ENCODE measurements at regions not wholly inside any gene's neighbourhood (a gene's known extent, or its start where the extent isn't known, plus 50 kb on each side); places are given as distances from the start of the nearest gene placed in this dataset.

DNA sequence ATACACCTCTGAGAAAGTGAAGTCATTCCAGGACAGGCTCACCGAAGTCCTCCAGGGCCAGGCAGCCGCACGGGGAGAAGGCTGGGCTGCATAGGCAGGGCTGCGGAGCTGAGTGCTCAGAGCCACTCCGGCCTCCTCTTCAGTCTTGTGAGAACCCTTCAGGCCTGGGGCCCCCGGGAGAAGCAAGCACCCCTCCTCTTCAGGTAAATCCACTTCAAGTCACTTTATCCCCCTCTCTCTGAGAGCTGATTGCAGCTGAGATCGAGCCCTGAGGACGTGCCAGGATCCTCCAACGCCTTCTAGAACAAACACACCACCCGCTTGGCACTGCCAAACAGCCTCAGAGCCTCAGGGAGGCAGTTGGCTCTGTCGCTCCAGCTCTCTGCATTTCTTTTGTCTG, 1526.3 kb downstream of the BRD1 start:
- ChIA-PET POLR2A (no interaction called here), CTCF (no interaction called here)
- intact Hi-C loops (cut with micrococcal nuclease; ENCODE audit: unreplicated experiment) = no loop called here
- ATAC-seq = no peak
- Histone ChIP-seq H3K27ac (ENCODE audit: low read length) (no peak overlapping the region), H3K36me3 (ENCODE audit: control insufficient read depth, insufficient read depth, low read length) (no peaks in the 10 kb centered on the region), H3K4me1 (ENCODE audit: control insufficient read depth, insufficient read depth, low read length) (no peaks in the 10 kb centered on the region), H3K27me3 (ENCODE audit: control insufficient read depth, insufficient read depth, low read length) (no peaks in the 10 kb centered on the region; the same call in 1 of the 2 replicates), H3K9me3 (ENCODE audit: control insufficient read depth, insufficient read depth, low read depth, low read length) (no peaks in the 10 kb centered on the region), H3K4me3 (ENCODE audit: low read depth in 2 of 2, low read length in 2 of 2) (no peak overlapping the region)
- in situ Hi-C loops (cut with HindIII; ENCODE audit: low pct_unique_long_range_greater_than_20kb, low sequenced_read_pairs) = no loop called here
- BruUV-seq (replicated peaks) = no TSS peak
- no peak for TF ChIP-seq POLR2AphosphoS5 (IDR thresholded peaks at IDR 0.05; ENCODE audit: low read depth, low read length)
- TF ChIP-seq SIN3A (IDR thresholded peaks at IDR 0.05; ENCODE audit: borderline replicate concordance, insufficient read depth, low read depth, low read length) = no peak
- TF ChIP-seq, protein P1, sequence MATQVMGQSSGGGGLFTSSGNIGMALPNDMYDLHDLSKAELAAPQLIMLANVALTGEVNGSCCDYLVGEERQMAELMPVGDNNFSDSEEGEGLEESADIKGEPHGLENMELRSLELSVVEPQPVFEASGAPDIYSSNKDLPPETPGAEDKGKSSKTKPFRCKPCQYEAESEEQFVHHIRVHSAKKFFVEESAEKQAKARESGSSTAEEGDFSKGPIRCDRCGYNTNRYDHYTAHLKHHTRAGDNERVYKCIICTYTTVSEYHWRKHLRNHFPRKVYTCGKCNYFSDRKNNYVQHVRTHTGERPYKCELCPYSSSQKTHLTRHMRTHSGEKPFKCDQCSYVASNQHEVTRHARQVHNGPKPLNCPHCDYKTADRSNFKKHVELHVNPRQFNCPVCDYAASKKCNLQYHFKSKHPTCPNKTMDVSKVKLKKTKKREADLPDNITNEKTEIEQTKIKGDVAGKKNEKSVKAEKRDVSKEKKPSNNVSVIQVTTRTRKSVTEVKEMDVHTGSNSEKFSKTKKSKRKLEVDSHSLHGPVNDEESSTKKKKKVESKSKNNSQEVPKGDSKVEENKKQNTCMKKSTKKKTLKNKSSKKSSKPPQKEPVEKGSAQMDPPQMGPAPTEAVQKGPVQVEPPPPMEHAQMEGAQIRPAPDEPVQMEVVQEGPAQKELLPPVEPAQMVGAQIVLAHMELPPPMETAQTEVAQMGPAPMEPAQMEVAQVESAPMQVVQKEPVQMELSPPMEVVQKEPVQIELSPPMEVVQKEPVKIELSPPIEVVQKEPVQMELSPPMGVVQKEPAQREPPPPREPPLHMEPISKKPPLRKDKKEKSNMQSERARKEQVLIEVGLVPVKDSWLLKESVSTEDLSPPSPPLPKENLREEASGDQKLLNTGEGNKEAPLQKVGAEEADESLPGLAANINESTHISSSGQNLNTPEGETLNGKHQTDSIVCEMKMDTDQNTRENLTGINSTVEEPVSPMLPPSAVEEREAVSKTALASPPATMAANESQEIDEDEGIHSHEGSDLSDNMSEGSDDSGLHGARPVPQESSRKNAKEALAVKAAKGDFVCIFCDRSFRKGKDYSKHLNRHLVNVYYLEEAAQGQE (IDR thresholded peaks at IDR 0.05; ENCODE audit: insufficient read depth in 1 of 2, low read depth in 2 of 2, low read length in 1 of 2) = no peak
- TF ChIP-seq TCF7L2 (IDR thresholded peaks at IDR 0.05; ENCODE audit: low read depth, low read length) = no peak
- TF ChIP-seq, protein P2, sequence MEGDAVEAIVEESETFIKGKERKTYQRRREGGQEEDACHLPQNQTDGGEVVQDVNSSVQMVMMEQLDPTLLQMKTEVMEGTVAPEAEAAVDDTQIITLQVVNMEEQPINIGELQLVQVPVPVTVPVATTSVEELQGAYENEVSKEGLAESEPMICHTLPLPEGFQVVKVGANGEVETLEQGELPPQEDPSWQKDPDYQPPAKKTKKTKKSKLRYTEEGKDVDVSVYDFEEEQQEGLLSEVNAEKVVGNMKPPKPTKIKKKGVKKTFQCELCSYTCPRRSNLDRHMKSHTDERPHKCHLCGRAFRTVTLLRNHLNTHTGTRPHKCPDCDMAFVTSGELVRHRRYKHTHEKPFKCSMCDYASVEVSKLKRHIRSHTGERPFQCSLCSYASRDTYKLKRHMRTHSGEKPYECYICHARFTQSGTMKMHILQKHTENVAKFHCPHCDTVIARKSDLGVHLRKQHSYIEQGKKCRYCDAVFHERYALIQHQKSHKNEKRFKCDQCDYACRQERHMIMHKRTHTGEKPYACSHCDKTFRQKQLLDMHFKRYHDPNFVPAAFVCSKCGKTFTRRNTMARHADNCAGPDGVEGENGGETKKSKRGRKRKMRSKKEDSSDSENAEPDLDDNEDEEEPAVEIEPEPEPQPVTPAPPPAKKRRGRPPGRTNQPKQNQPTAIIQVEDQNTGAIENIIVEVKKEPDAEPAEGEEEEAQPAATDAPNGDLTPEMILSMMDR (IDR thresholded peaks at IDR 0.05) = no peak
- no peak for DNase-seq (ENCODE audit: low read depth, low spot score)

DNA sequence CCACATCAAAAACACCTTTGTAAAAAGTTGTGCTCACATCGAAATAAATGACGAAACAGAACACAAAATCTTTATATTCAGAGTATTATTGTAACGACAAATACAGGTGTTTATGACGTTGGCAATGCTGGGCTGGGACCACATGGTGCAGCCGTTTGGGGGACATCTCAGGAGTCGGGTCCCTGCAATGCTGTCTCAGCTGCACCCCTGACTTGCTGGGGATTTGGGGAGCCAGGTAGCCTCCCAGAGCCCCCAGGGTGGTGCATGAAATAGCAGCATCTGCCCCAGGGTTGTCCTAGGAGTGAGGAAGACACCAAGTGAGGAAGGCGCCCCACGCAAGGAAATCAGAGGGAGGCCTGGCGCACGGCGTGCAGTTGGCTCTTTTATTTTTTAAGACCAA, 1526.8 kb downstream of the BRD1 start:
- Histone ChIP-seq H3K4me3 (ENCODE audit: low read depth in 2 of 2, low read length in 2 of 2) (no peak overlapping the region), H3K36me3 (ENCODE audit: control insufficient read depth, insufficient read depth, low read length) (no peaks in the 10 kb centered on the region), H3K27ac (ENCODE audit: low read length) (no peak overlapping the region), H3K27me3 (ENCODE audit: control insufficient read depth, insufficient read depth, low read length) (no peaks in the 10 kb centered on the region; the same call in 1 of the 2 replicates), H3K4me1 (ENCODE audit: control insufficient read depth, insufficient read depth, low read length) (no peaks in the 10 kb centered on the region), H3K9me3 (ENCODE audit: control insufficient read depth, insufficient read depth, low read depth, low read length) (no peaks in the 10 kb centered on the region)
- TF ChIP-seq SIN3A (IDR thresholded peaks at IDR 0.05; ENCODE audit: borderline replicate concordance, insufficient read depth, low read depth, low read length) (no peak), POLR2AphosphoS5 (IDR thresholded peaks at IDR 0.05; ENCODE audit: low read depth, low read length) (no peak), TCF7L2 (IDR thresholded peaks at IDR 0.05; ENCODE audit: low read depth, low read length) (no peak)
- TF ChIP-seq, protein P2 (IDR thresholded peaks at IDR 0.05) = no peak
- TF ChIP-seq, protein P1 (IDR thresholded peaks at IDR 0.05; ENCODE audit: insufficient read depth in 1 of 2, low read depth in 2 of 2, low read length in 1 of 2) = no peak
- no TSS peak for BruUV-seq (replicated peaks)
- in situ Hi-C loops (cut with HindIII; ENCODE audit: low pct_unique_long_range_greater_than_20kb, low sequenced_read_pairs) = no loop called here
- intact Hi-C loops (cut with micrococcal nuclease; ENCODE audit: unreplicated experiment) = no loop called here
- POLR2A ChIA-PET = no interaction called here
- DNase-seq (ENCODE audit: low read depth, low spot score) (no peak), ATAC-seq (no peak)
- CTCF ChIA-PET = no interaction called here

Measured in Panc1 (cell line).